Smooth muscle cell (in vitro differentiated cells): ENCODE measurements at regions not wholly inside any gene's neighbourhood (a gene's known extent, or its start where the extent isn't known, plus 50 kb on each side); places are given as distances from the start of the nearest gene placed in this dataset.
"Not testable (repeated sequence)": the region's sequence is repeated elsewhere in the genome, so short reads cannot be mapped to it uniquely, and the experiment has no call there.

Experiments used
- DNase-seq: peaks from one replicate; lab custom pipeline; 2025; ENCODE audit not compliant: unreplicated experiment; lab: John Stamatoyannopoulos, UW
- H2AFZ ChIP-seq: fragments of 200-600 bp; sonication (generic); 2 replicates; pipeline ENCODE4 v1.6.0; 2016; ENCODE audit warnings: antibody characterized with exemption, low read depth, mild to moderate bottlenecking
- H3F3A ChIP-seq: fragments of 200-600 bp; sonication (generic); 2 replicates; pipeline ENCODE4 v1.6.0; 2017; ENCODE audit warnings: antibody characterized with exemption, low read depth
- H3K27ac ChIP-seq: fragments of 200-600 bp; sonication (generic); 2 replicates; pipeline ENCODE4 v1.5.1; 2016; ENCODE audit warnings: low read depth, mild to moderate bottlenecking
- H3K27me3 ChIP-seq: fragments of 200-600 bp; sonication (generic); 2 replicates; pipeline ENCODE4 v1.6.1; 2016; ENCODE audit warnings: low read depth, mild to moderate bottlenecking
- H3K36me3 ChIP-seq: fragments of 200-600 bp; sonication (generic); 2 replicates; pipeline ENCODE4 v1.5.1; 2016; ENCODE audit warnings: low read depth
- H3K4me1 ChIP-seq: fragments of 200-600 bp; sonication (generic); 2 replicates; pipeline ENCODE4 v1.5.1; 2016; ENCODE audit warnings: low read depth
- H3K4me2 ChIP-seq: fragments of 200-600 bp; sonication (generic); 2 replicates; pipeline ENCODE4 v1.6.0; 2016; ENCODE audit warnings: mild to moderate bottlenecking
- H3K4me3 ChIP-seq: fragments of 200-600 bp; sonication (generic); 2 replicates; pipeline ENCODE4 v1.5.1; 2016; ENCODE audit warnings: mild to moderate bottlenecking
- H3K79me2 ChIP-seq: fragments of 200-600 bp; sonication (generic); 2 replicates; pipeline ENCODE4 v1.6.0; 2016; ENCODE audit warnings: low read depth, mild to moderate bottlenecking
- H3K9ac ChIP-seq: fragments of 200-600 bp; sonication (generic); 2 replicates; pipeline ENCODE4 v1.6.0; 2016; ENCODE audit warnings: low read depth
- H3K9me3 ChIP-seq: fragments of 200-600 bp; sonication (generic); replicated peaks from 2 replicates; pipeline ENCODE4 v1.5.1; 2016; ENCODE audit warnings: low read depth
- H4K20me1 ChIP-seq: fragments of 200-600 bp; sonication (generic); 2 replicates; pipeline ENCODE4 v1.6.0; 2016; ENCODE audit warnings: low read depth
- WGBS: methylation state at CpG from one replicate; pipeline ENCODE4 v1.1.7; 2016; ENCODE audit warnings: low lambda C conversion rate; 5-methylcytosine and 5-hydroxymethylcytosine counted together
- TF ChIP-seq, protein P1 (sequence below): fragments of 200-600 bp; sonication (generic); IDR thresholded peaks from 2 replicates; pipeline ENCODE4 v1.5.1; 2017; ENCODE audit warnings: borderline replicate concordance, mild to moderate bottlenecking, antibody characterized with exemption; ENCODE audit not compliant: insufficient read depth, poor library complexity, severe bottlenecking

- Histone ChIP-seq H3K27me3 (no peaks in the 10 kb centered on the region), H3K9me3 (no peaks in the 10 kb centered on the region), H2AFZ (no peak overlapping the region), H3F3A (peaks cover 24% of the 10 kb centered on the region), H3K4me2 (peak overlapping the region; percentile 62), H4K20me1 (peaks cover 100% of the 10 kb centered on the region), H3K79me2 (peaks cover 95% of the 10 kb centered on the region), H3K9ac (no peak overlapping the region), H3K27ac (peak overlapping the region; percentile 40), H3K4me1 (no peaks in the 10 kb centered on the region), H3K36me3 (no peaks in the 10 kb centered on the region), H3K4me3 (peak overlapping the region; percentile 21)
- TF ChIP-seq, protein P1, sequence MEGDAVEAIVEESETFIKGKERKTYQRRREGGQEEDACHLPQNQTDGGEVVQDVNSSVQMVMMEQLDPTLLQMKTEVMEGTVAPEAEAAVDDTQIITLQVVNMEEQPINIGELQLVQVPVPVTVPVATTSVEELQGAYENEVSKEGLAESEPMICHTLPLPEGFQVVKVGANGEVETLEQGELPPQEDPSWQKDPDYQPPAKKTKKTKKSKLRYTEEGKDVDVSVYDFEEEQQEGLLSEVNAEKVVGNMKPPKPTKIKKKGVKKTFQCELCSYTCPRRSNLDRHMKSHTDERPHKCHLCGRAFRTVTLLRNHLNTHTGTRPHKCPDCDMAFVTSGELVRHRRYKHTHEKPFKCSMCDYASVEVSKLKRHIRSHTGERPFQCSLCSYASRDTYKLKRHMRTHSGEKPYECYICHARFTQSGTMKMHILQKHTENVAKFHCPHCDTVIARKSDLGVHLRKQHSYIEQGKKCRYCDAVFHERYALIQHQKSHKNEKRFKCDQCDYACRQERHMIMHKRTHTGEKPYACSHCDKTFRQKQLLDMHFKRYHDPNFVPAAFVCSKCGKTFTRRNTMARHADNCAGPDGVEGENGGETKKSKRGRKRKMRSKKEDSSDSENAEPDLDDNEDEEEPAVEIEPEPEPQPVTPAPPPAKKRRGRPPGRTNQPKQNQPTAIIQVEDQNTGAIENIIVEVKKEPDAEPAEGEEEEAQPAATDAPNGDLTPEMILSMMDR, result no peak
- no peak for DNase-seq
Observed at GRCh38 chr3:110946810-110947209, 124.8 kb upstream of the NECTIN3 start.

DNA sequence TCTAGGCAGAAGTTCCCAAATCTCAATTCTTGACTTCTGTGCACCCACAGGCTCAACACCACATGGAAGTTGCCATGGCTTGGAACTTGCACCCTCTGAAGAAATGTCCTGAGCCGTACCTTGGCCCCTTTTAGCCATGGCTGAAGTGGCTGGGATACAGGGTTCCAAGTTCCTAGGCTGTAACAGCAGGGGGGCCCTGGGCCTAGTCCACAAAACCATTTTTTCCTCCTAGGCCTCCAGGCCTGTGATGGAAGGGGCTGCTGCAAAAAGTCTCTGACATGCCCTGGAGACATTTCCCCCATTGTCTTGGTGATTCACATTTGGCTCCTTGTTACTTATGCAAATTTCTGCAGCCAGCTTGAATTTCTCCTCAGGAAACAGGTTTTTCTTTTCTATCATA lies 122.4 kb upstream of the NECTIN3 start:
- not testable (repeated sequence) for H3K4me1 ChIP-seq, H3K36me3 ChIP-seq, H3K27ac ChIP-seq, DNase-seq, H2AFZ ChIP-seq, H3K9ac ChIP-seq, H3K4me2 ChIP-seq, H3K4me3 ChIP-seq, H3K27me3 ChIP-seq, H3K9me3 ChIP-seq
- Histone ChIP-seq H3F3A (peaks cover 16% of the 10 kb centered on the region), H3K79me2 (peaks cover 95% of the 10 kb centered on the region), H4K20me1 (peaks cover 100% of the 10 kb centered on the region)
- WGBS, result 67% methylated on average over 1 of the region's 1 CpG

DNA sequence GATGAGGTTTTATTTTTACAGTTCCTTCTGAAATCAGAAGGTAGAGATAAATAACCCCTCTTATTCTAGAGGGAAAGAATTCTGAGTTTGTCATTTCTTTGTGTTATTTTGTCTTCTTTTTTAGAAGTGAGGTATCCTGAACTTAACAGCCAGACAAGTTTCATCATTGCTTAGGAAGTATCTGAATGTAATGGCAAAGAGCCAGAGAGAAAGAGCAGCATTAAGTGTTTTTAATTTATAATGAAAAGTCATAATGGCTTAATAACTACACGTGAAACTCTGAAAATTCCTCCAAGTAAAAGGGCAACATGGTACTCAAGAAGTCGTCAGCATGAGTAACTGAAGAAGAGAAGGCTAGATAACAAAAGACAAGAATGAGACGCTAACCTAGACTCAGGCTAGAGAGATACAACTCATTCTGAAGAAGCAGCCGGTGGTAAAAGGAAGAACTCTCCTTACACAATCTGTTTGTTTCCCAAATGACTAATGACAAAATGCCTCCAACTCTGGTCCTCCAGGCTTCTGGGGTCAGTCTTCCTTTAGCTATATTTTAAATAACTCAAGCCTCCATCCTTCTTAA lies 116.2 kb upstream of the NECTIN3 start:
- TF ChIP-seq, protein P1, result no peak
- Histone ChIP-seq H3K27ac (peak overlapping the region; percentile 66), H2AFZ (no peak overlapping the region), H4K20me1 (peaks cover 100% of the 10 kb centered on the region), H3K4me3 (peak overlapping the region; percentile 29), H3K36me3 (no peaks in the 10 kb centered on the region), H3K9me3 (no peaks in the 10 kb centered on the region), H3K4me2 (peak overlapping the region; percentile 93), H3K4me1 (peaks cover 4% of the 10 kb centered on the region), H3K27me3 (no peaks in the 10 kb centered on the region), H3F3A (peaks cover 12% of the 10 kb centered on the region), H3K9ac (peak overlapping the region; percentile 1), H3K79me2 (peaks cover 100% of the 10 kb centered on the region)
- DNase-seq, result no peak
- WGBS, result 45% methylated on average over 4 of the region's 4 CpGs

DNA sequence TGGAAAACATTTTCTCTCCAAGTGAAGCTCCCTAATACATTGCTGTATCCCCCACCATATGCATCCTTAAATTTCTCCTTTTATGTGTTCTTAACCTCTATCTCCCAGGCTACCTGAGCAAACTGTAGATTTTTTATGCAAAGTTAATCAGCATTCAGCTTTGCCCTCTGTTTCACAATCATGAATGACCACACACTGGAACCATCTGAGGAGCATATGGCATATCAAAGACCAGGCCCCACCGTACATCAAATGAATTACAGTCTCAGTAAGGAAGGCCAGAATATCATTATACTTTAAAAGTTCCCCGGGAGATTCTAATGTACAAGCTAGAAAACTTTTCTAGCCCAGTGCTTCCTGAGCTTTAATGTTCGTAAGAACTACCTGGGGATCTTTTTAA lies 115.5 kb upstream of the NECTIN3 start:
- TF ChIP-seq, protein P1, result no peak
- peaks cover 16% of the 10 kb centered on the region for H3F3A ChIP-seq
- peak overlapping the region; percentile 93 for H3K4me2 ChIP-seq
- peak overlapping the region; percentile 66 for H3K27ac ChIP-seq
- no peaks in the 10 kb centered on the region for H3K27me3 ChIP-seq
- peaks cover 100% of the 10 kb centered on the region for H4K20me1 ChIP-seq
- peak overlapping the region; percentile 29 for H3K4me3 ChIP-seq
- no peak overlapping the region for H3K9ac ChIP-seq
- H3K36me3 ChIP-seq, result no peaks in the 10 kb centered on the region
- no peak for DNase-seq
- H2AFZ ChIP-seq, result no peak overlapping the region
- H3K9me3 ChIP-seq, result no peaks in the 10 kb centered on the region
- peaks cover 4% of the 10 kb centered on the region for H3K4me1 ChIP-seq
- 71% methylated on average over 3 of the region's 3 CpGs for WGBS
- H3K79me2 ChIP-seq, result peaks cover 100% of the 10 kb centered on the region
